ENCODE measurements at regions not wholly inside any gene's neighbourhood (a gene's known extent, or its start where the extent isn't known, plus 50 kb on each side); places are given as distances from the start of the nearest gene placed in this dataset.

DNA sequence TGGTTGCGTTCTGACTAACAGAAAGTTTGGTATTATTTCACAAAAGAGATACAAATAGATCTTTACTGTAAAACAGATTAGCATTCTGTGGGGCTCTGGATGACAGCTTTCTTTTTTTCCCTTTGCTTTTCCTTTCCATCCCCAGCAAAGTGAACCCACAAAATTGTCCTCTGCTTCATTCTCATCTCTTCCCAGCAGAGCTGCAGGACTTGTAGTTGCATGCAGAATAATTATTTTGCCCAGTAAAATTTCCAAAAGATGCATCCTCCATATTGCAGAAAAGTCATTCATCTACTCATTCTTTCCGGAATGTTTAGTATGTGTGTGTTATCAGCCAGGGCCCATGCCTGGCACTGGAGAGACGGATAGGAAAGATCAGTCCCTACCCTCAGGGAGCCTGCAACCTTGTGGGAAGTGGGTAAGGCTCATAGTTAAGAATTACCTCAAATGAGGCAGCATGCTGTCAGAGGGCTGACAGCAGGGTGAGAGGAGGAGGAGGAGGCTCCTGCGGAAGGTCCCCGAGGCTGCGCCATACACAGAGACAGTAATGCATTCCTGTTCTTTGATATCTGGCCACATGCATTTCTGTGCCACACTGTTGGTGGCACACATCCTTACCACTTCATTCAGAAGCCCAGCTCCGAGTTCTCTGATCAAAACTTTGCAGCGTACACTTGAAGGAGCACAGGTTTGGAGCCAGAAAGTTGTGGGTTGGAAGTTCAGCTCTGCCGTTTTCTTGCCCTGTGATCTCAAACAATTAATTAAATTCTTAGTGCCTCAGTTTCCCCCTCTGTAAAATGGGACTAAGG, 225.4 kb downstream of the MYCN start:
- FAIRE-seq: no peak
- H3K27ac ChIP-seq (ENCODE audit: low read depth, low read length): no peak overlapping the region
- TF ChIP-seq CEBPB (IDR thresholded peaks at IDR 0.05; ENCODE audit: low read depth, low read length): no peak
- no peak for TF ChIP-seq BACH1 (IDR thresholded peaks at IDR 0.05; ENCODE audit: low read length)
- no peak for TF ChIP-seq SP2 (IDR thresholded peaks at IDR 0.05; ENCODE audit: low read length)
- TF ChIP-seq CHD2 (IDR thresholded peaks at IDR 0.05; ENCODE audit: low read length): no peak

More for the DNA sequence above, 225.4 kb downstream of the MYCN start:
- H3K9ac ChIP-seq (replicated peaks in 1 of 4; ENCODE audit: extremely low read depth in 1 of 4, low read depth in 3 of 4, low read length in 3 of 4): no peak overlapping the region
- H4K5ac ChIP-seq (ENCODE audit: insufficient read length, low read depth, low read length): no peak overlapping the region
- peak overlapping the region; percentile 35 to 37; a peak in 2 of 4 replicates for H3K4me2 ChIP-seq (ENCODE audit: insufficient read depth in 1 of 2, low read depth in 2 of 2, low read length in 2 of 2)
- H2BK5ac ChIP-seq (ENCODE audit: low read depth, low read length): 0 out of 2 replicates have a peak overlapping the region, but pooled peaks have one; percentile 9
- H4K8ac ChIP-seq (ENCODE audit: extremely low read depth, insufficient read depth, low read length): no peak overlapping the region
- no peaks in the 10 kb centered on the region for H3K9me3 ChIP-seq (ENCODE audit: insufficient read depth in 2 of 2, low read depth in 1 of 2, low read length in 1 of 2)
- H3K79me1 ChIP-seq (ENCODE audit: low read depth, low read length): no peaks in the 10 kb centered on the region
- no peaks in the 10 kb centered on the region for H3K79me2 ChIP-seq (ENCODE audit: control insufficient read depth in 1 of 2, insufficient read depth in 2 of 2, low read length in 2 of 2)
- no peaks in the 10 kb centered on the region for H3K36me3 ChIP-seq (ENCODE audit: control insufficient read depth in 2 of 4, insufficient read depth in 4 of 4, low read length in 3 of 4)
- no peak overlapping the region for H2BK120ac ChIP-seq (replicated peaks; ENCODE audit: low read depth, low read length)
- H3K4me1 ChIP-seq (replicated peaks in 1 of 4; ENCODE audit: control insufficient read depth in 3 of 4, insufficient read depth in 4 of 4, low read length in 3 of 4): peaks cover 0 to 14% (median 12%) of the 10 kb centered on the region in 4 experiments
- no peak overlapping the region for H3K23ac ChIP-seq (ENCODE audit: insufficient read length)
- peak overlapping the region; percentile 56 for H4K91ac ChIP-seq (replicated peaks; ENCODE audit: insufficient read length, low read length)
- H3K27me3 ChIP-seq (replicated peaks in 1 of 4; ENCODE audit: control insufficient read depth in 3 of 4, extremely low read depth in 1 of 4, insufficient read depth in 3 of 4, low read length in 3 of 4): no peaks in the 10 kb centered on the region
- H3K4me3 ChIP-seq (ENCODE audit: extremely low read depth in 1 of 4, insufficient read depth in 2 of 4, low read depth in 3 of 4, low read length in 4 of 4): no peak overlapping the region
- no peak overlapping the region for H3K4ac ChIP-seq (replicated peaks; ENCODE audit: insufficient read length, low read depth, low read length)
- 0 out of 2 replicates have a peak overlapping the region, but pooled peaks have one; percentile 46 for H2BK15ac ChIP-seq (ENCODE audit: low read length)
- no peaks in the 10 kb centered on the region for H3K23me2 ChIP-seq (ENCODE audit: low read depth, low read length)
- H3K18ac ChIP-seq (ENCODE audit: extremely low read depth, low read length): peak overlapping the region; percentile 26
- no peak overlapping the region for H2AK5ac ChIP-seq (ENCODE audit: low read depth, low read length)
- DNase-seq (ENCODE audit: low read depth in 1 of 2, low spot score in 2 of 2): peak in 1 of 2 experiments; percentile 40
- H2BK20ac ChIP-seq (ENCODE audit: low read length): 0 out of 2 replicates have a peak overlapping the region, but pooled peaks have one; percentile 68
- H2AFZ ChIP-seq (ENCODE audit: low read length): no peak overlapping the region
- ChIA-PET POLR2A (ENCODE audit: partially characterized antibody) (interaction anchor here (1.5 kb wide), 1 partner anchor 226 kb away, joined by 4 read pairs; no protein-coding TSS in a partner anchor), CTCF (ENCODE audit: partially characterized antibody) (interaction anchor here (0.7 to 1.9 kb wide), 2 partner anchors 10 to 14 kb away, joined by 3 to 5 read pairs; no protein-coding TSS in a partner anchor)
- H4K20me1 ChIP-seq (replicated peaks in 1 of 2; ENCODE audit: control insufficient read depth in 1 of 2, insufficient read depth in 2 of 2, low read length in 2 of 2): no peaks in the 10 kb centered on the region
- no peak overlapping the region for H3K56ac ChIP-seq (replicated peaks; ENCODE audit: insufficient read length, low read depth, low read length)
- H3K14ac ChIP-seq (ENCODE audit: insufficient read length): no peak overlapping the region
- 89% methylated on average over 9 of the region's 9 CpGs; no CpG with 5 or more reads in 1 of the 2 experiments for WGBS, 2 experiments (ENCODE audit: extremely low coverage in 1 of 2, insufficient coverage in 1 of 2, insufficient read length in 1 of 2, insufficient replicate concordance in 2 of 2, low coverage in 1 of 2, low lambda C conversion rate in 2 of 2, missing lambda C conversion rate in 1 of 2)
- H2BK12ac ChIP-seq (ENCODE audit: low read depth, low read length): peak overlapping the region; percentile 40

All from H1 (cell line).